Osteoblast (primary cell): ENCODE measurements at regions not wholly inside any gene's neighbourhood (a gene's known extent, or its start where the extent isn't known, plus 50 kb on each side); places are given as distances from the start of the nearest gene placed in this dataset.

Source experiments
- DNase-seq: peaks from one replicate; pipeline ENCODE4 v3.0.0; 2011; ENCODE audit warnings: low spot score, mixed read lengths; ENCODE audit not compliant: insufficient read length; ENCODE audit errors: missing footprints
- H2AFZ ChIP-seq: 2 replicates; pipeline ENCODE4 v1.6.0; 2011; ENCODE audit warnings: mild to moderate bottlenecking, low read length
- H3K27ac ChIP-seq: 2 replicates; pipeline ENCODE4 v1.5.1; 2011; ENCODE audit warnings: mild to moderate bottlenecking, low read depth, low read length, moderate library complexity
- H3K27me3 ChIP-seq: 2 replicates; pipeline ENCODE4 v1.6.0; 2012; ENCODE audit warnings: mild to moderate bottlenecking, control low read depth, inconsistent platforms, low read length, moderate library complexity; ENCODE audit not compliant: insufficient read depth
- H3K36me3 ChIP-seq: 2 replicates; pipeline ENCODE4 v1.5.1; 2011; ENCODE audit warnings: mild to moderate bottlenecking, low read length, control low read depth, moderate library complexity; ENCODE audit not compliant: insufficient read depth
- H3K4me1 ChIP-seq: 2 replicates; pipeline ENCODE4 v1.5.1; 2011; ENCODE audit warnings: mild to moderate bottlenecking, low read length, control low read depth, moderate library complexity; ENCODE audit not compliant: insufficient read depth
- H3K4me2 ChIP-seq: 2 replicates; pipeline ENCODE4 v1.6.0; 2011; ENCODE audit warnings: mild to moderate bottlenecking, low read length; ENCODE audit not compliant: insufficient read depth
- H3K4me3 ChIP-seq: fragments of 200-600 bp; sonication (generic); 3 replicates; pipeline ENCODE4 v1.5.1; 2012; ENCODE audit warnings: mild to moderate bottlenecking, low read length, inconsistent platforms; ENCODE audit not compliant: insufficient read depth
- H3K79me2 ChIP-seq: 2 replicates; pipeline ENCODE4 v1.6.0; 2012; ENCODE audit warnings: mild to moderate bottlenecking, low read length, control low read depth, inconsistent platforms; ENCODE audit not compliant: insufficient read depth
- H3K9me3 ChIP-seq: 2 replicates; pipeline ENCODE4 v1.5.1; 2011; ENCODE audit warnings: low read depth, low read length, control low read depth
- H4K20me1 ChIP-seq: 2 replicates; pipeline ENCODE4 v1.6.0; 2012; ENCODE audit warnings: mild to moderate bottlenecking, low read length, control low read depth; ENCODE audit not compliant: insufficient read depth
- CTCF ChIP-seq: IDR thresholded peaks from 2 replicates; pipeline ENCODE4 v1.5.1; 2011; ENCODE audit warnings: mild to moderate bottlenecking, low read depth, low read length, moderate library complexity; ENCODE audit errors: extremely low read depth

DNA sequence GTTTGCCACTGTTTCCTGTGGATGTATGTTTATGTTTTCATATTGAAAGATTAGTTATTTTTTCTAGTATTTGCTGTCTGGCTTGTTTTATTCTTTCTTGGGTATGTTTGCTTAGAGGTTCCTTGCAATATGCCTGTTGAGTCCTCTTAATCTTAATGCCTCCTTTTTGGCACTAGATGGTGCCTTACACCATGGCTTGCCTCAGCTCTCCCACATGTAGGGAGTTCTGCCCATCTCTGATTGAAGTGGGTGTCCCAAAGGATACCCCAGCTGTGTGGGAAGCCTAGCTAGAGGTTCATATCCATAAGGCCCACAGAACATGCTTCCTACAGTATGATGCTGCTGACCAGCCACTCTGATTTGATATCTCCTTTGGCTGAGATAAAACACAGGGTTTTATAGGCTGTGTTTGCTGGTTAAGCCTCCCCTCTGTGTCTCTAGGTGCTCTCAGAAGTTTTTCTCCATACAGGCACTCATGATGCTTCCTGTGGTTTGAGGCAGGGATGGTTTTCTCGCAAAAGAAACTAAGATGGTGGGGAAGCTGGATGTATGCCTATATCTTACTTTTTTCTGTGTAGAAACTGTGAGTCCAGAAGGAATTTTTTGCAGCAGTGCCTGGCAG is 162.4 kb downstream of the ASB9 start:
- H3K4me3 ChIP-seq, result no peak overlapping the region
- H3K36me3 ChIP-seq, result no peaks in the 10 kb centered on the region
- no peaks in the 10 kb centered on the region for H3K4me1 ChIP-seq
- H2AFZ ChIP-seq, result no peak overlapping the region
- H3K4me2 ChIP-seq, result no peak overlapping the region
- H3K27me3 ChIP-seq, result no peaks in the 10 kb centered on the region
- H3K79me2 ChIP-seq, result no peaks in the 10 kb centered on the region
- H3K27ac ChIP-seq, result no peak overlapping the region
- H3K9me3 ChIP-seq, result peaks cover 4% of the 10 kb centered on the region
- no peak for TF ChIP-seq CTCF
- no peak for DNase-seq
- H4K20me1 ChIP-seq, result no peaks in the 10 kb centered on the region

DNA sequence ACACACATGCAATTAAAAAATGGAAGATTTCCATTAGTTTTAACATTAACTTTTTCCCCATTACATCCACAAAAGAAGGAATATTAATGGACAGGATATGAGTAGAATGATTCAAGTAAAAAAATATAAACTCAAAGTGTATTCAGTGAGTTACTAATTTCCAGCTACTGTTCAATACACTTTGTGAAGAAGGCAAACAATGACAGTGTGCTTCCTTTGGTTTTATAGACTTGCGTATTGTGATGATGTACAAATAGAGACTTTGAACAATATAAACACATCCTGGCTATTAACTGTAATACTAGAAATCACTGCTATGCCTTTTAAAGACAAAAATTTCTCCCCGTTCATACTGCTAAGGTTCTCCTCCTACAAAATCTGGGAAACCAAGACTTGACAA is 171.4 kb downstream of the ASB9 start:
- no peaks in the 10 kb centered on the region for H3K9me3 ChIP-seq
- no peak for TF ChIP-seq CTCF

DNA sequence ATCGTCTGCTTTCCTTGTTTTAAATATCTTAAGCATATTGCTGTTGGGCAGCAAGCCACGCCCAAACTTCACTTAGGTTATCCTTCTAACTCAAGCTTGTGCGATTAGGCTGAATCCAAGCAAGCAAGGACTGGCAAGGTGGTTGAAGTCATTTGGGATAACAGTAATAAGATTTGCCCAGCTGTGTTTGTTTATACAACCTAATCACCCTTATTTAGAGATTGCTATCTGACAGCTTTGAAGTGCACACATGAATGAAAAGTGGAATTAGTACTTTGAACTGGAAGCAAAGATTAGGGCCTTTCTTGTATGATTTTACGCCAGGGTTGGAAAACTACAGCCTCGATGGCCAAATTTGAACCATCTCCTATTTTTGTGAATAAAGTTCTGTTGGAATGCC is 182.1 kb downstream of the ASB9 start:
- H3K4me3 ChIP-seq, result no peak overlapping the region
- DNase-seq, result no peak
- no peaks in the 10 kb centered on the region for H3K9me3 ChIP-seq
- H3K27ac ChIP-seq, result no peak overlapping the region
- no peak for TF ChIP-seq CTCF
- no peaks in the 10 kb centered on the region for H3K27me3 ChIP-seq
- no peaks in the 10 kb centered on the region for H3K79me2 ChIP-seq
- no peaks in the 10 kb centered on the region for H3K36me3 ChIP-seq
- no peaks in the 10 kb centered on the region for H4K20me1 ChIP-seq
- H2AFZ ChIP-seq, result no peak overlapping the region
- no peaks in the 10 kb centered on the region for H3K4me1 ChIP-seq
- no peak overlapping the region for H3K4me2 ChIP-seq

More for the DNA sequence above, 171.4 kb downstream of the ASB9 start:
- no peak for DNase-seq
- Histone ChIP-seq H3K4me1 (no peaks in the 10 kb centered on the region), H3K79me2 (no peaks in the 10 kb centered on the region), H3K4me3 (no peak overlapping the region), H3K27me3 (no peaks in the 10 kb centered on the region), H2AFZ (no peak overlapping the region), H3K4me2 (no peak overlapping the region), H3K36me3 (no peaks in the 10 kb centered on the region), H4K20me1 (no peaks in the 10 kb centered on the region), H3K27ac (no peak overlapping the region)

GRCh38 chrX:15073313-15073712 is 196.6 kb downstream of the ASB9 start:
- H3K4me1 ChIP-seq, result no peaks in the 10 kb centered on the region
- no peaks in the 10 kb centered on the region for H4K20me1 ChIP-seq
- H3K79me2 ChIP-seq, result no peaks in the 10 kb centered on the region
- no peak for TF ChIP-seq CTCF
- no peak overlapping the region for H2AFZ ChIP-seq
- no peaks in the 10 kb centered on the region for H3K27me3 ChIP-seq
- no peak overlapping the region for H3K4me2 ChIP-seq
- no peak overlapping the region for H3K27ac ChIP-seq
- no peak overlapping the region for H3K4me3 ChIP-seq
- H3K36me3 ChIP-seq, result no peaks in the 10 kb centered on the region
- H3K9me3 ChIP-seq, result no peaks in the 10 kb centered on the region
- no peak for DNase-seq
